K562 (cell line): ENCODE measurements at regions not wholly inside any gene's neighbourhood (a gene's known extent, or its start where the extent isn't known, plus 50 kb on each side); places are given as distances from the start of the nearest gene placed in this dataset.

ENCODE experiments used
- ATAC-seq: fragments of 200-7000 bp; cut with Tn5 transposase; 3 replicates; pipeline ENCODE4 v1.9.1; 2020; ENCODE audit warnings: moderate library complexity
- BruUV-seq: library from RNA; stranded (reverse); fragments of 400-500 nt; replicated peaks from 2 replicates; lab custom pipeline; 2021; lab: Mats Ljungman, UMichigan
- CTCF ChIA-PET: fragments of 300-600 bp; formaldehyde crosslinking; extraction: SDS; loops from one replicate; lab custom pipeline; 2021; ENCODE audit warnings: low intra/inter-chr PET ratio; lab: Yijun Ruan, JAX
- POLR2A ChIA-PET: fragments of 300-600, 350-650 bp; sonication (Branson Sonifier 250); formaldehyde crosslinking; extraction: SDS; loops from one replicate; lab custom pipeline; 2021; ENCODE audit warnings: antibody characterized with exemption, inconsistent platforms; lab: Yijun Ruan, JAX
- DNase-seq, 4 experiments: peaks; one replicate each; pipeline versions ENCODE4 v3.0.0 to v3.0.0-alpha.2; 2011 to 2018; ENCODE audit warnings: low spot score in 3 of 4, mixed read lengths in 3 of 4; ENCODE audit errors: extremely low read depth in 1 of 4
- FAIRE-seq: peaks from 2 replicates; lab custom pipeline; 2011; peaks lifted over from hg19 to GRCh38; lab: Jason Lieb, UNC
- H2AFZ ChIP-seq: 2 replicates; pipeline ENCODE4 v1.6.0; 2011; ENCODE audit warnings: low read depth, low read length, control low read depth, inconsistent platforms
- H3K27ac ChIP-seq: fragments of 200-600 bp; 3 replicates; pipeline ENCODE4 v1.8.0; 2011; ENCODE audit warnings: low read depth, mild to moderate bottlenecking, control low read depth, inconsistent platforms, low read length, moderate library complexity, mixed read lengths; ENCODE audit errors: extremely low read depth
- H3K27me3 ChIP-seq, 2 experiments: fragments of 300-600 bp in 1 of 2; 2 replicates in 1 of 2; 3 replicates in 1 of 2; pipeline versions ENCODE4 v1.6.0 to v1.8.0; 2011; ENCODE audit warnings: inconsistent platforms in 2 of 2, low read length in 2 of 2, mild to moderate bottlenecking in 1 of 2, mixed read lengths in 1 of 2, moderate library complexity in 1 of 2; ENCODE audit not compliant: control insufficient read depth in 2 of 2, insufficient read depth in 2 of 2
- H3K36me3 ChIP-seq: fragments of 300-600 bp; 3 replicates; pipeline ENCODE4 v1.8.0; 2011; ENCODE audit warnings: mild to moderate bottlenecking, low read length, inconsistent platforms; ENCODE audit not compliant: control insufficient read depth, insufficient read depth
- H3K4me1 ChIP-seq, 2 experiments: fragments of 200-600 bp in 1 of 2; replicated peaks in 1 of 2; 2 replicates in 1 of 2; 3 replicates in 1 of 2; pipeline versions ENCODE4 v1.5.1 to v1.8.0; 2011; ENCODE audit warnings: inconsistent platforms in 2 of 2, low read length in 2 of 2, mild to moderate bottlenecking in 1 of 2, mixed read lengths in 1 of 2, moderate library complexity in 1 of 2; ENCODE audit not compliant: control insufficient read depth in 2 of 2, insufficient read depth in 2 of 2
- H3K4me2 ChIP-seq: 2 replicates; pipeline ENCODE4 v1.6.1; 2011; ENCODE audit warnings: low read length, control low read depth, inconsistent platforms, mixed read lengths; ENCODE audit not compliant: insufficient read depth
- H3K4me3 ChIP-seq: fragments of 200-600 bp; sonication (generic), shearing (Covaris generic); 2 replicates; pipeline ENCODE4 v1.5.1; 2016; ENCODE audit warnings: control low read depth, inconsistent platforms
- H3K79me2 ChIP-seq: fragments of 200-600 bp; 3 replicates; pipeline ENCODE4 v1.8.0; 2011; ENCODE audit warnings: low read length, inconsistent platforms; ENCODE audit not compliant: control insufficient read depth, insufficient read depth
- H3K9ac ChIP-seq, 2 experiments: 2 replicates each; pipeline versions ENCODE4 v1.6.0 to v1.6.1; 2011; ENCODE audit warnings: low read depth in 2 of 2, low read length in 2 of 2, control low read depth in 1 of 2, inconsistent platforms in 1 of 2, mild to moderate bottlenecking in 1 of 2, mixed read lengths in 1 of 2; ENCODE audit not compliant: insufficient read depth in 1 of 2
- H3K9me1 ChIP-seq: one replicate; pipeline ENCODE4 v1.6.0; 2011; ENCODE audit warnings: inconsistent platforms, mild to moderate bottlenecking, low read length, moderate library complexity; ENCODE audit not compliant: control insufficient read depth, insufficient read depth
- H3K9me3 ChIP-seq: replicated peaks from 2 replicates; pipeline ENCODE4 v1.5.1; 2011; ENCODE audit warnings: low read depth, low read length, inconsistent platforms; ENCODE audit not compliant: control insufficient read depth, insufficient read depth
- H4K20me1 ChIP-seq: replicated peaks from 2 replicates; pipeline ENCODE4 v1.6.1; 2011; ENCODE audit warnings: low read length, inconsistent platforms, mixed read lengths; ENCODE audit not compliant: control insufficient read depth, insufficient read depth
- PBX2 ChIP-seq, 2 experiments: IDR thresholded peaks in 1 of 2; conservative IDR thresholded peaks in 1 of 2; 2 replicates each; pipeline ENCODE4 v1.6.1; 2016; ENCODE audit warnings: low read depth in 2 of 2, mild to moderate bottlenecking in 1 of 2, missing compliant biosample characterization in 1 of 2, missing genetic modification characterization in 1 of 2, moderate library complexity in 1 of 2
- RBM25 ChIP-seq: fragments of 200-400 bp; formaldehyde crosslinking; IDR thresholded peaks from 2 replicates; pipeline ENCODE4 v1.6.1; 2018; ENCODE audit warnings: low read length, low read depth, moderate library complexity; ENCODE audit not compliant: severe bottlenecking
- ZBED1 ChIP-seq: IDR thresholded peaks from 2 replicates; pipeline ENCODE4 v1.6.1; 2014
- ZZZ3 ChIP-seq: fragments of 450-650 bp; IDR thresholded peaks from 2 replicates; pipeline ENCODE4 v1.6.1; 2016; ENCODE audit warnings: antibody characterized with exemption, mild to moderate bottlenecking, moderate library complexity
- in situ Hi-C: fragments of 300-500 bp; cut with MboI; formaldehyde crosslinking; loops from 4 replicates; pipeline ENCODE4 v1.15.0; 2018; ENCODE audit warnings: inconsistent platforms, mixed read lengths
- intact Hi-C: fragments of 100-400 bp; cut with micrococcal nuclease; formaldehyde crosslinking; loops from 2 replicates; pipeline ENCODE4 v1.14.2; 2022

GRCh38 chr3:98957681-98958080 lies 56.2 kb upstream of the DCBLD2 start (continued):
- TF ChIP-seq PBX2 (CRISPR knock-in tag; IDR thresholded peaks at IDR 0.05; ENCODE audit: low read depth) = no peak
- no peak for TF ChIP-seq PBX2 (tag; conservative IDR thresholded peaks at IDR 0.05; ENCODE audit: low read depth)
- no peak for TF ChIP-seq ZZZ3
- TF ChIP-seq, all 486 proteins: peak for 0

GRCh38 chr3:98956008-98956407 lies 54.5 kb upstream of the DCBLD2 start:
- Histone ChIP-seq H4K20me1 (no peaks in the 10 kb centered on the region), H3K4me1 (no peaks in the 10 kb centered on the region), H3K79me2 (no peaks in the 10 kb centered on the region), H3K9ac (no peak overlapping the region), H3K27ac (no peak overlapping the region), H3K4me2 (no peak overlapping the region)
- DNase-seq (no peak), FAIRE-seq (no peak)
- POLR2A ChIA-PET = no interaction called here
- no peak for TF ChIP-seq ZBED1
- peak; percentile 77 for TF ChIP-seq RBM25
- TF ChIP-seq, all 486 proteins: peak for 1
- no peak overlapping the region for H2AFZ ChIP-seq
- intact Hi-C loops (no loop called here), in situ Hi-C loops (no loop called here)
- no peaks in the 10 kb centered on the region for H3K9me3 ChIP-seq
- H3K9me1 ChIP-seq = no peaks in the 10 kb centered on the region
- no TSS peak for BruUV-seq
- no peaks in the 10 kb centered on the region for H3K27me3 ChIP-seq
- CTCF ChIA-PET = no interaction called here
- ATAC-seq = no peak
- no peaks in the 10 kb centered on the region for H3K36me3 ChIP-seq
- no peak overlapping the region for H3K4me3 ChIP-seq
